ENCODE measurements at regions not wholly inside any gene's neighbourhood (a gene's known extent, or its start where the extent isn't known, plus 50 kb on each side); places are given as distances from the start of the nearest gene placed in this dataset.
A peak's percentile ranks its signal among the peaks of the same experiment; 100 is the strongest.

- DNase-seq (ENCODE audit: low read depth, low spot score), result no peak
Observed at GRCh38 chr1:38420666-38421065, 374.1 kb upstream of the POU3F1 start.

- DNase-seq (ENCODE audit: low read depth, low spot score), result peak; percentile 6
Observed at GRCh38 chr1:38418195-38419030, 371.8 kb upstream of the POU3F1 start.

- DNase-seq (ENCODE audit: low read depth, low spot score), result no peak
Observed at GRCh38 chr1:38403667-38404066, 357.1 kb upstream of the POU3F1 start.

- DNase-seq (ENCODE audit: low read depth, low spot score), result no peak
Observed at GRCh38 chr1:38402230-38402815, 355.7 kb upstream of the POU3F1 start.

GRCh38 chr1:38396606-38397005 lies 350.0 kb upstream of the POU3F1 start:
- DNase-seq (ENCODE audit: low read depth, low spot score), result no peak

- DNase-seq (ENCODE audit: low read depth, low spot score), result no peak
Observed at GRCh38 chr1:38394303-38394702, 347.7 kb upstream of the POU3F1 start.

- no peak for DNase-seq (ENCODE audit: low read depth, low spot score)
Observed at GRCh38 chr1:38392861-38393260, 346.3 kb upstream of the POU3F1 start.

GRCh38 chr1:38381256-38381655 lies 334.7 kb upstream of the POU3F1 start:
- DNase-seq (ENCODE audit: low read depth, low spot score), result no peak

- no peak for DNase-seq (ENCODE audit: low read depth, low spot score)
Observed at GRCh38 chr1:38376577-38376976, 330.0 kb upstream of the POU3F1 start.

GRCh38 chr1:38375035-38375434 lies 328.4 kb upstream of the POU3F1 start:
- no peak for DNase-seq (ENCODE audit: low read depth, low spot score)

GRCh38 chr1:38371505-38371844 lies 324.9 kb upstream of the POU3F1 start:
- no peak for DNase-seq (ENCODE audit: low read depth, low spot score)

GRCh38 chr1:38370716-38371504 lies 324.3 kb upstream of the POU3F1 start:
- no peak for DNase-seq (ENCODE audit: low read depth, low spot score)

- no peak for DNase-seq (ENCODE audit: low read depth, low spot score)
Observed at GRCh38 chr1:38365242-38365641, 318.6 kb upstream of the POU3F1 start.

- no peak for DNase-seq (ENCODE audit: low read depth, low spot score)
Observed at GRCh38 chr1:38361566-38361965, 315.0 kb upstream of the POU3F1 start.

GRCh38 chr1:38360807-38361206 lies 314.2 kb upstream of the POU3F1 start:
- DNase-seq (ENCODE audit: low read depth, low spot score), result no peak

GRCh38 chr1:38353956-38354355 lies 307.4 kb upstream of the POU3F1 start:
- no peak for DNase-seq (ENCODE audit: low read depth, low spot score)

- no peak for DNase-seq (ENCODE audit: low read depth, low spot score)
Observed at GRCh38 chr1:38352869-38353268, 306.3 kb upstream of the POU3F1 start.

GRCh38 chr1:38347446-38348175 lies 301.0 kb upstream of the POU3F1 start:
- DNase-seq (ENCODE audit: low read depth, low spot score), result no peak

- DNase-seq (ENCODE audit: low read depth, low spot score), result no peak
Observed at GRCh38 chr1:38344716-38345115, 298.1 kb upstream of the POU3F1 start.

- DNase-seq (ENCODE audit: low read depth, low spot score), result no peak
Observed at GRCh38 chr1:38341694-38342093, 295.1 kb upstream of the POU3F1 start.

GRCh38 chr1:38340409-38340808 lies 293.8 kb upstream of the POU3F1 start:
- DNase-seq (ENCODE audit: low read depth, low spot score), result no peak

- DNase-seq (ENCODE audit: low read depth, low spot score), result no peak
Observed at GRCh38 chr1:38337711-38338110, 291.1 kb upstream of the POU3F1 start.
